ENCODE measurements at regions not wholly inside any gene's neighbourhood (a gene's known extent, or its start where the extent isn't known, plus 50 kb on each side); places are given as distances from the start of the nearest gene placed in this dataset.

DNA sequence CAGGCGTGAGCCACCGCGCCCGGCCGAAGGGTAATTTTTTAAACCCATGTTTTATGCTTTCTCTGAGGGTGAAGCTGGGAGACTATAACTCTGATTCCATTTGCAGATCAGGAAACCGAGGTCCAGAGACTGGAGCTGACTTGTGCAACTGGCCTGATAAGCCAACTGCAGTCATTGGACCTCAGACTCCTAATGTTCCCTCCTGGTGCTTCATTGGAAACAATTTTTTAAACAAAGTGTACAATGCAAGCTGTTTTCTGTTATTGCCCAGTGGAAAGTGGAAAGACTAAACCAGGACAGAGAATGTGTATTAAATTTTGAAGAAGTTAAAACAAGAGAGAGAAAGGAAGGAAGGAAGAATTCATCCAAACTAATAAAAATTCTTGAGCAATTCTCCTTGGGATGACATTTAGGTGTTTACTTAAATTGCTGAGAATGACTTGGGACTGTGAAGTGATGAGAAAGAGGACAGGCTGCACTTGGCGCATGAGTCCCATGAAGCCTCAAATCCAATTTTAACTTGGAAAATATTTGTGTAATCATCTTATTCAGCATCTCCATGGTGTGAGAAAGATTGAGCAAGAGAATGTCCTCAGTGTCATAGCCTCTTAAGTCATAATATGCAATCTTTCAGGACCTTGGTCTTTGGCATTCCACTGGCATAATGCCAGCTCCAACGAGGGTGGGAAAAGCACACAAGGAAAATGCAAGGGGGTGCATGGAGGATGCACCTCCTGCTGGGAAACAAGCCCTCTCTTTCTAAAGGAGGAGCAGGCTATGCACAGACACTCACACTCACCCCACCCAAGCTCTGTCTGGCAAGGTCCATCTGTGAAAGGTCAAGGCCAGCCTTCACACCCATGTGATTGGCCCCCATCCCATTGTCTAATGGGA, 342.0 kb downstream of the SIPA1L2 start:
- TF ChIP-seq, protein P1, sequence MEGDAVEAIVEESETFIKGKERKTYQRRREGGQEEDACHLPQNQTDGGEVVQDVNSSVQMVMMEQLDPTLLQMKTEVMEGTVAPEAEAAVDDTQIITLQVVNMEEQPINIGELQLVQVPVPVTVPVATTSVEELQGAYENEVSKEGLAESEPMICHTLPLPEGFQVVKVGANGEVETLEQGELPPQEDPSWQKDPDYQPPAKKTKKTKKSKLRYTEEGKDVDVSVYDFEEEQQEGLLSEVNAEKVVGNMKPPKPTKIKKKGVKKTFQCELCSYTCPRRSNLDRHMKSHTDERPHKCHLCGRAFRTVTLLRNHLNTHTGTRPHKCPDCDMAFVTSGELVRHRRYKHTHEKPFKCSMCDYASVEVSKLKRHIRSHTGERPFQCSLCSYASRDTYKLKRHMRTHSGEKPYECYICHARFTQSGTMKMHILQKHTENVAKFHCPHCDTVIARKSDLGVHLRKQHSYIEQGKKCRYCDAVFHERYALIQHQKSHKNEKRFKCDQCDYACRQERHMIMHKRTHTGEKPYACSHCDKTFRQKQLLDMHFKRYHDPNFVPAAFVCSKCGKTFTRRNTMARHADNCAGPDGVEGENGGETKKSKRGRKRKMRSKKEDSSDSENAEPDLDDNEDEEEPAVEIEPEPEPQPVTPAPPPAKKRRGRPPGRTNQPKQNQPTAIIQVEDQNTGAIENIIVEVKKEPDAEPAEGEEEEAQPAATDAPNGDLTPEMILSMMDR (IDR thresholded peaks at IDR 0.05), result no peak

DNA sequence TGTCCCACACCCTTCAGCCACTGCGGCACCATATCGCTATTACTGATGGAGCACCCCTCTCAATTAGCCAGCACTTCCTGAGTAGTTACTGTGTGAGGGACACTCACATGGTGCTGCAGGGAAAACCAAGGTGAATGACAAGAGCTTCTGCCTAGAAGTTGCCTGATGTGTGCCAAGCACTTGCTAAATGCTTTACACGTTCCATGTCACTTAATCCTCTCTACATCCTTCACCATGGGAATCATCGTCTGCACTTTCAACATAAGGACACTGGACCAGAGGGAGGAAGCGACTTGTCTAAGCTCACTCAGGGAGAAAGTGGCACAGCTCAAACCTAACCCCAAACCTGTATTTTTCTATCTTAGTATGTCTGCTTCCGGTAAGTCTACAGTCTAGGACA, 344.8 kb downstream of the SIPA1L2 start:
- TF ChIP-seq, protein P1 (IDR thresholded peaks at IDR 0.05), result no peak

DNA sequence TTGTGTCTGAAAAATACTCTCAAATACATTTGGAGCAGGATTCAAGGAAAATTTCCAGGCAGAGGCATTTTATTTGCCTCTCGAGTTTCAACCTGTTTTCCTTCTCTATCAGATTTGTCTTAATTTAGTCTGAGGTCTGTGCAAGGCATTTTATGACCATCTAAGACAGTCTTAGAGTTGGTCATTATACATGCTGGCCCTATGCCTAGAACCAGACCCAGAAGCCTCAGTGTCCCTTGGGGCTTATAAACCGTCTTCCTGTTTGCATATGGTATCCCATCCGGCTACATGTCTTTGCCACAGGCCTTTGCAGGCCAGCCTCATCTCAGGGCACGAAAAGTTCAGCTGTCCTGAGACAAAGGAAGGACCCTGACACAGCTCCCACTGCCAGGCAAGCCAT, 346.1 kb downstream of the SIPA1L2 start:
- TF ChIP-seq, protein P1 (IDR thresholded peaks at IDR 0.05), result no peak

DNA sequence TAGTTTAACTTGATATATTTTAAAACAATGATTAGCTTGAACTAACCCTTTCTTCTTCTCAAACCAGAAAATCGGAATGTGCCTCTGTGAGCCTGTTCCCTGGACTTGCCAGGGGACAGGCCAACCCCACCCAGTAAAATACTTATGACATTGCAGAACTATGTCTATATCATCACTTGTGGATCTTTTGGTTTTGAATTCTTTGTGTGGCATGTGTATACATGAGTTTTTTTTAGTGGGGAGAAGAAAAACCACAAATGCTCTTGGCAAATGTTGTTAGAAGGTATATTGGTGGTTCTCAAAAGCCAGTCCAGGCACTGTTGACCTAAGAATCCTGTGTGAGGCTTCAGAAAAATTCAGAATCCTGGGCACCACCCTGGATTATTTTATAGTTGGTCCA, 347.4 kb downstream of the SIPA1L2 start:
- TF ChIP-seq, protein P1 (IDR thresholded peaks at IDR 0.05), result no peak

DNA sequence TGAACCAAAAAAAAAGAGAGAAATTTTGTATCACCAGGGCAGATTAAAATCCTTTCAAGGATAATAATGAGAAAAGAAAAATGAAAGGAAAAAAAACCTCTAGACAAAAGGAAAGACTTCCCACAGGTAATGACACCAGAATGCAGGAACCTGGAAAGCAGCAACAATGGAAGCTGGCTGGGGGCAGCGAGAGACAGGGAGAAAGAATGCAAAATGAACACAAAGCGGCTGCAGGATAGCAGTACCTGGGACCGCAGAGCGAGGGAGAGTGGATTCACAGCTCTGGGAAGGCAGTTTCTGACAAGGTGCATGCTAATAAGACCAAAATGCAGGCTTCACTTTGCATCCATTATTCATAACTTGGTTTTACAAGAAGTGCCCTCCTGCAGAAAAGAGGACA, 349.0 kb downstream of the SIPA1L2 start:
- TF ChIP-seq, protein P1 (IDR thresholded peaks at IDR 0.05), result no peak

DNA sequence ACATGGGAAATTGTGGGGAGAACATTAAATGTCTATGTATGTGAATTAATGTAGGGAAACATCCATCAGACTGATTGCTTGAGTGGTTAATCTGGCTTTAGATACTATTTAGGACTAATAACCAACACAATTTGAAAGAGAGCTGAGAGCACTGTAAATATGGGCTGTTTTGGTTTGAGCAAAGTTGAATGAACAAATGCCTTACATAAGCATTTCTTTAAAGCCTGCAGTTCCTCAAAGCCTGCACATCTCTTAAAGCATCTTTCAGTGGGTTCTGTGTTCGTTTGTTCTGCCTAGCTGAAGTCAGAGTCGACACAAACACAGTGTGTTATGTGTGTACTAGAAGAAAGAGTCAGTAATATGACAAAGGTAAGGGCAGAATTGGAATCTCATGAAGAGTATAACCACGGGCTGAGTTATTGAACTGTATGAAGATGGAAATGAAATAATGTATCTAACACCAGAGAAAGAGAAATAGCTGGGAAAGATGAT, 350.0 kb downstream of the SIPA1L2 start:
- TF ChIP-seq, protein P1 (IDR thresholded peaks at IDR 0.05), result no peak

DNA sequence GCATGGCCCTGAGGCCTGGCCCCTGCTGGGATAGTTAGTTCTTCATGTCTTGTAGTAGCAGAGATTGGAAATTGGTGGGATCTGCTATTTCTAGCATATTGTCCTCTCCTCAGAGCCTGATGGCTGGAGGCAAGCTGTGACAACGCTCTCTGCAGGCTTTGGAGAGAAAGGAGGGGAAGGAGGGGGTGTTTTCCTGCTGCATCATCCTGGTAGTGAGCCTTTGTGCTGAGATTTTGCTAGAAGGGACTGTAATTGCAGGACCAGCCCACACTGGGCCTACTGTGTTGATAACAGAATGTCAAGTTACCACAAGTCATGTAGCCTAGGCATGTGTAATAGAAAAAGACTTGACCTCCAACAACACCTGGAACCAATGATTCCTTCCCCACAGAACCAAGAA, 351.0 kb downstream of the SIPA1L2 start:
- TF ChIP-seq, protein P1 (IDR thresholded peaks at IDR 0.05), result no peak

Measured in LNCAP (cell line).